HCT116 (cell line): ENCODE measurements at regions not wholly inside any gene's neighbourhood (a gene's known extent, or its start where the extent isn't known, plus 50 kb on each side); places are given as distances from the start of the nearest gene placed in this dataset.

Experiments used
- ATAC-seq: fragments of 200-7000 bp; cut with Tn5 transposase; 2 replicates; pipeline ENCODE4 v1.9.1; 2020; ENCODE audit warnings: mild to moderate bottlenecking, moderate library complexity
- BruUV-seq: library from RNA; stranded (reverse); fragments of 400-500 nt; replicated peaks from 2 replicates; lab custom pipeline; 2021; lab: Mats Ljungman, UMichigan
- CTCF ChIA-PET: fragments of 300-600 bp; sonication (Branson Sonifier 250); formaldehyde crosslinking; loops from one replicate; lab custom pipeline; 2021; ENCODE audit warnings: antibody characterized with exemption; lab: Charles Lee
- POLR2A ChIA-PET: fragments of 300-600, 350-600 bp; sonication (Branson Sonifier 250); formaldehyde crosslinking; loops from one replicate; lab custom pipeline; 2021; ENCODE audit warnings: antibody characterized with exemption; lab: Charles Lee
- RAD21 ChIA-PET, 2 experiments: fragments of 300-600 bp; sonication (Branson Sonifier 250); formaldehyde crosslinking; loops; one replicate each; lab custom pipeline; 2023; ENCODE audit warnings: low total read pairs in 2 of 2; ENCODE audit not compliant: uncharacterized antibody in 2 of 2, unreplicated experiment in 2 of 2, low non-redundant PET in 1 of 2; lab: Charles Lee
- DNase-seq: peaks from one replicate; pipeline ENCODE4 v3.0.0-alpha.2; 2010; ENCODE audit warnings: low read depth, low spot score
- H2AFZ ChIP-seq: fragments of 200-600 bp; shearing (Covaris generic), sonication (generic); 2 replicates; pipeline ENCODE4 v1.6.1; 2017; ENCODE audit warnings: low read depth, mixed run types, mixed read lengths, antibody characterized with exemption, low read length; ENCODE audit not compliant: poor library complexity, severe bottlenecking
- H3K27ac ChIP-seq: 2 replicates; pipeline ENCODE4 v1.5.1; 2012; ENCODE audit warnings: low read depth, low read length
- H3K27me3 ChIP-seq: fragments of 200-600 bp; sonication (generic); 2 replicates; pipeline ENCODE4 v1.6.1; 2016; ENCODE audit warnings: mixed run types, low read length, mixed read lengths; ENCODE audit not compliant: insufficient read depth
- H3K36me3 ChIP-seq, 2 experiments: fragments of 200-500 bp in 1 of 2; fragments of 200-600 bp in 1 of 2; sonication (Bioruptor generic) in 1 of 2; sonication (generic) in 1 of 2; 2 replicates each; pipeline versions ENCODE4 v1.5.1 to v1.6.1; 2014 to 2016; ENCODE audit warnings: low read length in 2 of 2, inconsistent platforms in 1 of 2, mixed read lengths in 1 of 2, mixed run types in 1 of 2; ENCODE audit not compliant: insufficient read depth in 2 of 2, control insufficient read depth in 1 of 2
- H3K4me1 ChIP-seq, 2 experiments: fragments of 200-600 bp in 1 of 2; sonication (generic) in 1 of 2; 2 replicates each; pipeline versions ENCODE4 v1.5.1 to v1.6.1; 2012 to 2017; ENCODE audit warnings: low read length in 2 of 2, inconsistent platforms in 1 of 2, mild to moderate bottlenecking in 1 of 2, mixed read lengths in 1 of 2, mixed run types in 1 of 2, moderate library complexity in 1 of 2; ENCODE audit not compliant: insufficient read depth in 2 of 2, control insufficient read depth in 1 of 2
- H3K4me2 ChIP-seq: fragments of 200-600 bp; sonication (generic); 2 replicates; pipeline ENCODE4 v1.6.1; 2017; ENCODE audit warnings: mixed run types, low read length, mixed read lengths
- H3K4me3 ChIP-seq, 2 experiments: fragments of 200-600 bp in 1 of 2; sonication (generic) in 1 of 2; replicated peaks in 1 of 2; 2 replicates each; pipeline ENCODE4 v1.5.1; 2011 to 2016; ENCODE audit warnings: low read length in 2 of 2, control low read depth in 1 of 2, low read depth in 1 of 2, mild to moderate bottlenecking in 1 of 2, mixed read lengths in 1 of 2, mixed run types in 1 of 2
- H3K79me2 ChIP-seq: fragments of 200-600 bp; sonication (generic); 2 replicates; pipeline ENCODE4 v1.6.1; 2017; ENCODE audit warnings: mild to moderate bottlenecking, mixed run types, low read length, moderate library complexity, mixed read lengths; ENCODE audit not compliant: insufficient read depth
- H3K9ac ChIP-seq: fragments of 200-600 bp; sonication (generic); 2 replicates; pipeline ENCODE4 v1.6.1; 2016; ENCODE audit warnings: low read length, mixed read lengths
- H3K9me2 ChIP-seq: fragments of 200-600 bp; sonication (generic), shearing (Covaris generic); 2 replicates; pipeline ENCODE4 v1.6.1; 2017; ENCODE audit warnings: mixed run types, mild to moderate bottlenecking, moderate library complexity; ENCODE audit not compliant: insufficient read depth
- H3K9me3 ChIP-seq, 2 experiments: fragments of 200-500 bp in 1 of 2; fragments of 200-600 bp in 1 of 2; sonication (Bioruptor generic) in 1 of 2; sonication (generic) in 1 of 2; 2 replicates each; pipeline ENCODE4 v1.6.1; 2014 to 2017; ENCODE audit warnings: low read length in 2 of 2, mixed read lengths in 2 of 2, inconsistent platforms in 1 of 2, low read depth in 1 of 2, mild to moderate bottlenecking in 1 of 2, mixed run types in 1 of 2, moderate library complexity in 1 of 2; ENCODE audit not compliant: control insufficient read depth in 1 of 2, insufficient read depth in 1 of 2
- H4K20me1 ChIP-seq: fragments of 200-600 bp; sonication (generic), shearing (Covaris generic); 2 replicates; pipeline ENCODE4 v1.6.1; 2017; ENCODE audit warnings: mixed run types, mild to moderate bottlenecking, moderate library complexity; ENCODE audit not compliant: insufficient read depth
- JUND ChIP-seq: IDR thresholded peaks from 2 replicates; pipeline ENCODE4 v1.6.1; 2012
- POLR2A ChIP-seq: IDR thresholded peaks from 2 replicates; pipeline ENCODE4 v1.7.0; 2011; ENCODE audit warnings: borderline replicate concordance; ENCODE audit not compliant: insufficient read depth, insufficient read length; ENCODE audit errors: extremely low read depth
- SP1 ChIP-seq: IDR thresholded peaks from 2 replicates; pipeline ENCODE4 v1.6.1; 2012; ENCODE audit warnings: low read depth
- TCF7L2 ChIP-seq: IDR thresholded peaks from 2 replicates; pipeline ENCODE4 v1.7.0; 2011; ENCODE audit warnings: borderline replicate concordance, inconsistent platforms; ENCODE audit not compliant: insufficient read depth, insufficient read length; ENCODE audit errors: extremely low read depth
- intact Hi-C: fragments of 100-400 bp; cut with micrococcal nuclease; formaldehyde crosslinking; loops from 2 replicates; pipeline ENCODE4 v1.10.0; 2022
- TF ChIP-seq, protein P1 (sequence below): IDR thresholded peaks from 2 replicates; pipeline ENCODE4 v1.6.1; 2012
- TF ChIP-seq, protein P2 (sequence below), 3 experiments: fragments of 200-600 bp in 1 of 3; sonication (generic) in 1 of 3; IDR thresholded peaks in 2 of 3; conservative IDR thresholded peaks in 1 of 3; 2 replicates each; pipeline ENCODE4 v1.5.1; 2012 to 2017; ENCODE audit warnings: low read depth in 2 of 3, low read length in 2 of 3, antibody characterized with exemption in 1 of 3, borderline replicate concordance in 1 of 3, control low read depth in 1 of 3, mild to moderate bottlenecking in 1 of 3, mixed read lengths in 1 of 3, mixed run types in 1 of 3, moderate library complexity in 1 of 3; ENCODE audit not compliant: insufficient read depth in 1 of 3
- TF ChIP-seq, protein P3 (sequence below): IDR thresholded peaks from 2 replicates; pipeline ENCODE4 v1.6.1; 2012
- TF ChIP-seq, protein P4 (sequence below): IDR thresholded peaks from 2 replicates; pipeline ENCODE4 v1.6.1; 2012; ENCODE audit warnings: low read depth

DNA sequence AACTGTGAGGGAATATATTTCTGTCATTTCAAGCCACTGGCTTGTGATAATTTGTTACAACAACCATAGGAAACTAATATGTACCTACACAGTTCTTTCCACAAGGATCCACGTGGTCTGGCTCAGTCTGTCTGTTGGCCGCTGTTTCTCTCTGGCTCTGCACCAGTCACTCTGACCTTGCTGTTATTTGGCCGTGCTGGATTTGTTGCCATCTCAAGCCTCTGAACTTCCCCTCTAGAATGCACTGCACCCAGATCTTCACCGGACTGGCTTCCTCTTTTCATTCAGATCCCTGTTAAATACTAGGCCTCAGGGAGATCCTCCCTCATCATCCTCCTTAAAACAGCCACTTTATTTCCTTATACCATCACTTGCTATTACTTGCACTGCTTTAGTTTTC lies 446.8 kb downstream of the TFAP2B start (continued):
- TF ChIP-seq, protein P1, sequence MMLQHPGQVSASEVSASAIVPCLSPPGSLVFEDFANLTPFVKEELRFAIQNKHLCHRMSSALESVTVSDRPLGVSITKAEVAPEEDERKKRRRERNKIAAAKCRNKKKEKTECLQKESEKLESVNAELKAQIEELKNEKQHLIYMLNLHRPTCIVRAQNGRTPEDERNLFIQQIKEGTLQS = no peak
- TF ChIP-seq, protein P2, sequence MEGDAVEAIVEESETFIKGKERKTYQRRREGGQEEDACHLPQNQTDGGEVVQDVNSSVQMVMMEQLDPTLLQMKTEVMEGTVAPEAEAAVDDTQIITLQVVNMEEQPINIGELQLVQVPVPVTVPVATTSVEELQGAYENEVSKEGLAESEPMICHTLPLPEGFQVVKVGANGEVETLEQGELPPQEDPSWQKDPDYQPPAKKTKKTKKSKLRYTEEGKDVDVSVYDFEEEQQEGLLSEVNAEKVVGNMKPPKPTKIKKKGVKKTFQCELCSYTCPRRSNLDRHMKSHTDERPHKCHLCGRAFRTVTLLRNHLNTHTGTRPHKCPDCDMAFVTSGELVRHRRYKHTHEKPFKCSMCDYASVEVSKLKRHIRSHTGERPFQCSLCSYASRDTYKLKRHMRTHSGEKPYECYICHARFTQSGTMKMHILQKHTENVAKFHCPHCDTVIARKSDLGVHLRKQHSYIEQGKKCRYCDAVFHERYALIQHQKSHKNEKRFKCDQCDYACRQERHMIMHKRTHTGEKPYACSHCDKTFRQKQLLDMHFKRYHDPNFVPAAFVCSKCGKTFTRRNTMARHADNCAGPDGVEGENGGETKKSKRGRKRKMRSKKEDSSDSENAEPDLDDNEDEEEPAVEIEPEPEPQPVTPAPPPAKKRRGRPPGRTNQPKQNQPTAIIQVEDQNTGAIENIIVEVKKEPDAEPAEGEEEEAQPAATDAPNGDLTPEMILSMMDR (IDR thresholded peaks at IDR 0.05 in 2 of 3, conservative IDR thresholded peaks at IDR 0.05 in 1 of 3; ENCODE audit: borderline replicate concordance in 1 of 3, insufficient read depth in 1 of 3, low read depth in 2 of 3, low read length in 2 of 3) = no peak
- TF ChIP-seq, protein P3, sequence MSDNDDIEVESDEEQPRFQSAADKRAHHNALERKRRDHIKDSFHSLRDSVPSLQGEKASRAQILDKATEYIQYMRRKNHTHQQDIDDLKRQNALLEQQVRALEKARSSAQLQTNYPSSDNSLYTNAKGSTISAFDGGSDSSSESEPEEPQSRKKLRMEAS = no peak
- TF ChIP-seq TCF7L2 = no peak

DNA sequence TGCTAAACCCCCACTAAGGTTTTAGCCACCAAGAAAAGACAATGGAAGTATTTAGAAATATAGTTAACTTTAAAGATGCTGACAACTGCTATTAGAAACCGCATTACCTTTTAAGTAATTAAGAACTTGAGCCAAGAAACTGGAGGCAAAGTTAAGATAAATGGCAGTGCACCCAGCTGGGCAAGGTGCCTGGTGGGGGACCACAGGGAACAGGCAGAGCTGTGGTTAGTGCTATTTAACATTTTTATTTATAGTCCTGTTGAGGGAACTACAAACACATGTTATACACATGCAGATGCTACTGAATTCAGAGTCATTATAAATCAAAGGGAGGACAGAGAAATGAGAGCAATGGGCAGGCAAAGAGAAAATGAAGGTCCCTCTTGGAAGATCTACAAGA lies 447.9 kb downstream of the TFAP2B start:
- intact Hi-C loops = no loop called here
- ATAC-seq (no peak), DNase-seq (no peak)
- Histone ChIP-seq H3K9me2 (no peaks in the 10 kb centered on the region), H2AFZ (no peak overlapping the region), H3K9me3 (peaks cover 7 to 19% of the 10 kb centered on the region in 2 experiments; a peak in 2 of 4 replicates), H3K4me2 (no peak overlapping the region), H3K79me2 (no peaks in the 10 kb centered on the region), H3K36me3 (no peaks in the 10 kb centered on the region), H3K27me3 (no peaks in the 10 kb centered on the region), H3K9ac (no peak overlapping the region), H3K4me1 (no peaks in the 10 kb centered on the region), H4K20me1 (no peaks in the 10 kb centered on the region), H3K4me3 (no peak overlapping the region), H3K27ac (no peak overlapping the region)
- ChIA-PET CTCF (no interaction called here), POLR2A (no interaction called here), RAD21 (no interaction called here)
- no TSS peak for BruUV-seq
- TF ChIP-seq JUND = no peak

DNA sequence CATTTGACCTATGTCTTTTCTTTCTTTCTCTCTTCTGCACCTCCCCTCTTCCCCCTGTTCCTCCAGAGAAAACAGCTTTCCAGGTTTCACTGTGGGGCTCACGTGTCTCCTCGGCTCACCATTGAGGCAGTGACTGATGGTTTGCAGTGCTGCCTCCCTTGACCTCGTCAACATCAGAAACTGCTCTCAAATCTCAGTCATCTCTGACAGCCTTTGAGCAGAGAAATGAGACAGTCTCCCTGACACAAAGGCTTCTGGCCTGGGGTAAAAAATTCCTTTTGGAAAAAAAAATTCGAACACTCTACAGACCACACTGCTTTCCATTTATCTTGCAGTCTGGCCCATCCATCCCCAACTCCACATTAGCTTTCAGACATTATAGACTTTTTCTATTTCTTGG lies 450.0 kb downstream of the TFAP2B start:
- Histone ChIP-seq H3K27me3 (no peaks in the 10 kb centered on the region), H3K9me3 (peaks cover 4 to 18% of the 10 kb centered on the region in 2 experiments; a peak in 2 of 4 replicates), H3K79me2 (no peaks in the 10 kb centered on the region), H2AFZ (no peak overlapping the region), H3K4me3 (no peak overlapping the region), H3K36me3 (no peaks in the 10 kb centered on the region), H3K27ac (no peak overlapping the region), H3K9ac (no peak overlapping the region), H3K4me1 (no peaks in the 10 kb centered on the region), H3K9me2 (no peaks in the 10 kb centered on the region), H4K20me1 (no peaks in the 10 kb centered on the region), H3K4me2 (no peak overlapping the region)
- no TSS peak for BruUV-seq
- DNase-seq (no peak), ATAC-seq (no peak)
- ChIA-PET POLR2A (no interaction called here), RAD21 (no interaction called here), CTCF (no interaction called here)
- intact Hi-C loops = no loop called here
- no peak for TF ChIP-seq POLR2A
- no peak for TF ChIP-seq SP1
- TF ChIP-seq, protein P2 (IDR thresholded peaks at IDR 0.05 in 2 of 3, conservative IDR thresholded peaks at IDR 0.05 in 1 of 3; ENCODE audit: borderline replicate concordance in 1 of 3, insufficient read depth in 1 of 3, low read depth in 2 of 3, low read length in 2 of 3) = no peak
- TF ChIP-seq, protein P4, sequence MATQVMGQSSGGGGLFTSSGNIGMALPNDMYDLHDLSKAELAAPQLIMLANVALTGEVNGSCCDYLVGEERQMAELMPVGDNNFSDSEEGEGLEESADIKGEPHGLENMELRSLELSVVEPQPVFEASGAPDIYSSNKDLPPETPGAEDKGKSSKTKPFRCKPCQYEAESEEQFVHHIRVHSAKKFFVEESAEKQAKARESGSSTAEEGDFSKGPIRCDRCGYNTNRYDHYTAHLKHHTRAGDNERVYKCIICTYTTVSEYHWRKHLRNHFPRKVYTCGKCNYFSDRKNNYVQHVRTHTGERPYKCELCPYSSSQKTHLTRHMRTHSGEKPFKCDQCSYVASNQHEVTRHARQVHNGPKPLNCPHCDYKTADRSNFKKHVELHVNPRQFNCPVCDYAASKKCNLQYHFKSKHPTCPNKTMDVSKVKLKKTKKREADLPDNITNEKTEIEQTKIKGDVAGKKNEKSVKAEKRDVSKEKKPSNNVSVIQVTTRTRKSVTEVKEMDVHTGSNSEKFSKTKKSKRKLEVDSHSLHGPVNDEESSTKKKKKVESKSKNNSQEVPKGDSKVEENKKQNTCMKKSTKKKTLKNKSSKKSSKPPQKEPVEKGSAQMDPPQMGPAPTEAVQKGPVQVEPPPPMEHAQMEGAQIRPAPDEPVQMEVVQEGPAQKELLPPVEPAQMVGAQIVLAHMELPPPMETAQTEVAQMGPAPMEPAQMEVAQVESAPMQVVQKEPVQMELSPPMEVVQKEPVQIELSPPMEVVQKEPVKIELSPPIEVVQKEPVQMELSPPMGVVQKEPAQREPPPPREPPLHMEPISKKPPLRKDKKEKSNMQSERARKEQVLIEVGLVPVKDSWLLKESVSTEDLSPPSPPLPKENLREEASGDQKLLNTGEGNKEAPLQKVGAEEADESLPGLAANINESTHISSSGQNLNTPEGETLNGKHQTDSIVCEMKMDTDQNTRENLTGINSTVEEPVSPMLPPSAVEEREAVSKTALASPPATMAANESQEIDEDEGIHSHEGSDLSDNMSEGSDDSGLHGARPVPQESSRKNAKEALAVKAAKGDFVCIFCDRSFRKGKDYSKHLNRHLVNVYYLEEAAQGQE = no peak
